A549 (cell line): ENCODE measurements at regions not wholly inside any gene's neighbourhood (a gene's known extent, or its start where the extent isn't known, plus 50 kb on each side); places are given as distances from the start of the nearest gene placed in this dataset.

Experiments used
- ATAC-seq, 2 experiments: fragments of 200-7000 bp in 1 of 2; fragments of >200 bp in 1 of 2; cut with Nextera tagmentation in 1 of 2; cut with Tn5 transposase in 1 of 2; 3 replicates each; pipeline versions ENCODE4 v1.8.0 to v1.9.1; 2018 to 2020; ENCODE audit warnings: mild to moderate bottlenecking in 1 of 2, moderate library complexity in 1 of 2
- CTCF ChIA-PET: fragments of 300-600 bp; sonication (Branson Sonifier 250); formaldehyde crosslinking; extraction: SDS; loops from one replicate; lab custom pipeline; 2021; ENCODE audit warnings: antibody characterized with exemption, inconsistent platforms; lab: Yijun Ruan, JAX
- POLR2A ChIA-PET: fragments of 350-600 bp; formaldehyde crosslinking; extraction: SDS; loops from one replicate; lab custom pipeline; 2021; ENCODE audit warnings: antibody characterized with exemption, inconsistent platforms; lab: Yijun Ruan, JAX
- DNase-seq, 2 experiments: peaks; one replicate each; pipeline versions ENCODE4 v3.0.0 to v3.0.0-alpha.2; 2011 to 2016; ENCODE audit warnings: low read depth in 1 of 2, low spot score in 1 of 2
- FAIRE-seq: peaks from 2 replicates; lab custom pipeline; 2011; peaks lifted over from hg19 to GRCh38; lab: Jason Lieb, UNC
- H3K27ac ChIP-seq, 2 experiments: fragments of >200 bp; sonication (Bioruptor Twin); formaldehyde crosslinking; 3 replicates each; pipeline ENCODE4 v1.5.1; 2016 to 2017
- H3K4me1 ChIP-seq: fragments of >200 bp; sonication (Bioruptor Twin); formaldehyde crosslinking; 3 replicates; pipeline ENCODE4 v1.6.1; 2016
- H3K4me2 ChIP-seq: fragments of >200 bp; sonication (Bioruptor Twin); formaldehyde crosslinking; 3 replicates; pipeline ENCODE4 v1.6.1; 2016
- H3K4me3 ChIP-seq: fragments of >200 bp; sonication (Bioruptor Twin); formaldehyde crosslinking; 3 replicates; pipeline ENCODE4 v1.5.1; 2016
- H3K9me3 ChIP-seq: fragments of >200 bp; sonication (Bioruptor Twin); formaldehyde crosslinking; 3 replicates; pipeline ENCODE4 v1.6.1; 2016
- CBX2 ChIP-seq: fragments of 200-600 bp; sonication (generic); IDR thresholded peaks from 2 replicates; pipeline ENCODE4 v1.6.1; 2016; ENCODE audit warnings: low read depth, mild to moderate bottlenecking, borderline replicate concordance
- CBX8 ChIP-seq: fragments of 200-600 bp; sonication (generic); IDR thresholded peaks from 2 replicates; pipeline ENCODE4 v1.6.1; 2016
- CHD4 ChIP-seq: fragments of 200-600 bp; sonication (generic); IDR thresholded peaks from 2 replicates; pipeline ENCODE4 v1.6.1; 2016; ENCODE audit warnings: antibody characterized with exemption, mild to moderate bottlenecking, borderline replicate concordance
- EHMT2 ChIP-seq: fragments of 200-600 bp; sonication (generic); IDR thresholded peaks from 2 replicates; pipeline ENCODE4 v1.6.1; 2016; ENCODE audit warnings: antibody characterized with exemption, low read depth, mild to moderate bottlenecking, moderate library complexity
- EP300 ChIP-seq, 2 experiments: fragments of >200 bp; sonication (Bioruptor Twin); formaldehyde crosslinking; IDR thresholded peaks; 2 replicates in 1 of 2; 3 replicates in 1 of 2; pipeline ENCODE4 v1.6.1; 2016 to 2017
- ESRRA ChIP-seq: fragments of 150-350 bp; IDR thresholded peaks from 2 replicates; pipeline ENCODE4 v1.6.1; 2014; ENCODE audit warnings: mild to moderate bottlenecking, low read length, borderline replicate concordance
- FOSB ChIP-seq: fragments of 250-450 bp; sonication (Bioruptor Pico); IDR thresholded peaks from 2 replicates; pipeline ENCODE4 v1.5.0; 2020; ENCODE audit warnings: mild to moderate bottlenecking, moderate library complexity
- FOSL2 ChIP-seq, 2 experiments: fragments of 450-650 bp in 1 of 2; fragments of >200 bp in 1 of 2; sonication (Bioruptor Twin) in 1 of 2; formaldehyde crosslinking; IDR thresholded peaks; 2 replicates each; pipeline versions ENCODE4 v1.5.0 to v1.6.1; 2016 to 2020; ENCODE audit warnings: mild to moderate bottlenecking in 1 of 2, moderate library complexity in 1 of 2
- FOXS1 ChIP-seq: fragments of 250-450 bp; sonication (Bioruptor Pico); IDR thresholded peaks from 2 replicates; pipeline ENCODE4 v1.5.0; 2020; ENCODE audit warnings: mild to moderate bottlenecking, moderate library complexity
- GATA3 ChIP-seq: IDR thresholded peaks from 2 replicates; pipeline ENCODE4 v1.6.1; 2012; ENCODE audit warnings: borderline replicate concordance
- HEYL ChIP-seq: fragments of 250-450 bp; sonication (Bioruptor Pico); IDR thresholded peaks from 2 replicates; pipeline ENCODE4 v1.8.0; 2021; ENCODE audit warnings: mild to moderate bottlenecking, moderate library complexity
- HOXA7 ChIP-seq: fragments of 250-450 bp; sonication (Bioruptor Pico); IDR thresholded peaks from 2 replicates; pipeline ENCODE4 v1.5.0; 2020; ENCODE audit warnings: mild to moderate bottlenecking, moderate library complexity
- HOXB13 ChIP-seq: fragments of 250-450 bp; sonication (Bioruptor Pico); IDR thresholded peaks from 2 replicates; pipeline ENCODE4 v1.5.0; 2020; ENCODE audit warnings: low read depth, mild to moderate bottlenecking, moderate library complexity
- HOXB5 ChIP-seq: fragments of 250-450 bp; sonication (Bioruptor Pico); IDR thresholded peaks from 2 replicates; pipeline ENCODE4 v1.5.0; 2020; ENCODE audit warnings: mild to moderate bottlenecking, moderate library complexity
- JUN ChIP-seq, 2 experiments: fragments of >200 bp; sonication (Bioruptor Twin); formaldehyde crosslinking; IDR thresholded peaks; 2 replicates in 1 of 2; 3 replicates in 1 of 2; pipeline ENCODE4 v1.6.1; 2016 to 2017
- MAFK ChIP-seq: fragments of 450-650 bp; IDR thresholded peaks from 2 replicates; pipeline ENCODE4 v1.6.1; 2014; ENCODE audit not compliant: partially characterized antibody
- MYC ChIP-seq: IDR thresholded peaks from 2 replicates; pipeline ENCODE4 v1.6.1; 2012; ENCODE audit warnings: mild to moderate bottlenecking, inconsistent platforms, low read length, improper control_type of control experiment, borderline replicate concordance
- POLR2A ChIP-seq: IDR thresholded peaks from 2 replicates; pipeline ENCODE4 v1.6.1; 2012; ENCODE audit warnings: mild to moderate bottlenecking, low read length
- RAD21 ChIP-seq, 2 experiments: fragments of >200 bp in 1 of 2; sonication (Bioruptor Twin) in 1 of 2; formaldehyde crosslinking in 1 of 2; IDR thresholded peaks in 1 of 2; conservative IDR thresholded peaks in 1 of 2; 2 replicates in 1 of 2; 3 replicates in 1 of 2; pipeline ENCODE4 v1.6.1; 2012 to 2018; ENCODE audit warnings: inconsistent platforms in 1 of 2
- RARB ChIP-seq: fragments of 250-450 bp; sonication (Bioruptor Pico); IDR thresholded peaks from 2 replicates; pipeline ENCODE4 v1.8.0; 2021; ENCODE audit warnings: mild to moderate bottlenecking, moderate library complexity
- RNF2 ChIP-seq: fragments of 200-600 bp; sonication (generic); IDR thresholded peaks from 2 replicates; pipeline ENCODE4 v1.6.1; 2016; ENCODE audit warnings: low read depth, mild to moderate bottlenecking, antibody characterized with exemption, moderate library complexity, borderline replicate concordance
- SMC3 ChIP-seq: fragments of >200 bp; sonication (Bioruptor Twin); formaldehyde crosslinking; IDR thresholded peaks from 3 replicates; pipeline ENCODE4 v1.6.1; 2018; ENCODE audit warnings: inconsistent platforms
- SREBF2 ChIP-seq: fragments of 450-650 bp; IDR thresholded peaks from 2 replicates; pipeline ENCODE4 v1.6.1; 2014; ENCODE audit warnings: mild to moderate bottlenecking, moderate library complexity
- ZC3H11A ChIP-seq: fragments of 450-650 bp; IDR thresholded peaks from 2 replicates; pipeline ENCODE4 v1.6.1; 2014; ENCODE audit warnings: antibody characterized with exemption, mild to moderate bottlenecking
- ZFP36 ChIP-seq: fragments of 450-650 bp; IDR thresholded peaks from 2 replicates; pipeline ENCODE4 v1.6.1; 2014; ENCODE audit warnings: borderline replicate concordance; ENCODE audit not compliant: partially characterized antibody
- ZSCAN20 ChIP-seq: fragments of 250-450 bp; sonication (Bioruptor Pico); IDR thresholded peaks from 2 replicates; pipeline ENCODE4 v1.8.0; 2022; ENCODE audit warnings: mild to moderate bottlenecking, moderate library complexity
- WGBS: methylation state at CpG from one replicate; pipeline ENCODE4 v1.1.6; 2017; ENCODE audit errors: missing lambda C conversion rate; 5-methylcytosine and 5-hydroxymethylcytosine counted together
- TF ChIP-seq, protein P1 (sequence below): IDR thresholded peaks from 2 replicates; pipeline ENCODE4 v1.6.1; 2012
- TF ChIP-seq, protein P2 (sequence below): fragments of 450-650 bp; IDR thresholded peaks from 2 replicates; pipeline ENCODE4 v1.6.1; 2014; ENCODE audit warnings: antibody characterized with exemption
- TF ChIP-seq, protein P3 (sequence below): fragments of >200 bp; sonication (Bioruptor Twin); formaldehyde crosslinking; IDR thresholded peaks from 3 replicates; pipeline ENCODE4 v1.6.1; 2016
- TF ChIP-seq, protein P4 (sequence below): fragments of 250-450 bp; sonication (Bioruptor Pico); IDR thresholded peaks from 2 replicates; pipeline ENCODE4 v1.5.0; 2020; ENCODE audit warnings: low read depth, mild to moderate bottlenecking, moderate library complexity

DNA sequence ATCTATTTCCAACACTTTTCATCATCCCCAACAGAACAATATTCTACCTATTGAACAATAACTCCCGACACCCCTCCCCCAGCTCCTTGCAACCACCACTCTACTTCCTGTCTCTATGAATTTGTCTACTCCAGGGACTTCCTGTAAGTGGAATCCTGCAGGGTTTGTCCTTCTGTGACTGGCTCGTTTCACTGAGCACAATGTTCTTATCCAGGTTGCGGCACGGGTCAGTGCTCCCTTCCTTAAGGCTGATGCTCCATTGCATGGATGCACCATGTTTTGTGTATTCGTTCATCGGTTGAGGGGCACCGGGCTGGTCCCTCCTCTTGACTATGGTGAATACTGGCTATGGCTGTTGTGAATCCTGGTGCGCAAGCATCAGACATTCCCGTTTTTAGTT is 163.2 kb downstream of the TBXT start:
- peak overlapping the region; percentile 99 for H3K27ac ChIP-seq
- FAIRE-seq: no peak
- H3K4me1 ChIP-seq: peaks cover 37% of the 10 kb centered on the region
- ChIA-PET POLR2A (interaction anchor here (3.7 kb wide), 1 partner anchor 33 kb away, joined by 20 read pairs; no protein-coding TSS in a partner anchor), CTCF (interaction anchor here (0.6 to 5.8 kb wide), 3 partner anchors 13 to 106 kb away, joined by 3 to 52 read pairs (median 7); no protein-coding TSS in a partner anchor)
- WGBS: 87% methylated on average over 9 of the region's 9 CpGs
- peaks cover 13% of the 10 kb centered on the region; the same call in 2 of the 3 replicates for H3K9me3 ChIP-seq
- TF ChIP-seq HEYL (CRISPR knock-in tag): no peak
- TF ChIP-seq MAFK: no peak
- TF ChIP-seq, protein P1, sequence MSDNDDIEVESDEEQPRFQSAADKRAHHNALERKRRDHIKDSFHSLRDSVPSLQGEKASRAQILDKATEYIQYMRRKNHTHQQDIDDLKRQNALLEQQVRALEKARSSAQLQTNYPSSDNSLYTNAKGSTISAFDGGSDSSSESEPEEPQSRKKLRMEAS: no peak
- TF ChIP-seq, protein P2, sequence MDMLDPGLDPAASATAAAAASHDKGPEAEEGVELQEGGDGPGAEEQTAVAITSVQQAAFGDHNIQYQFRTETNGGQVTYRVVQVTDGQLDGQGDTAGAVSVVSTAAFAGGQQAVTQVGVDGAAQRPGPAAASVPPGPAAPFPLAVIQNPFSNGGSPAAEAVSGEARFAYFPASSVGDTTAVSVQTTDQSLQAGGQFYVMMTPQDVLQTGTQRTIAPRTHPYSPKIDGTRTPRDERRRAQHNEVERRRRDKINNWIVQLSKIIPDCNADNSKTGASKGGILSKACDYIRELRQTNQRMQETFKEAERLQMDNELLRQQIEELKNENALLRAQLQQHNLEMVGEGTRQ: no peak
- no peak for TF ChIP-seq CBX8
- no peak for TF ChIP-seq CBX2
- no peak overlapping the region for H3K4me3 ChIP-seq
- no peak for ATAC-seq
- no peak for DNase-seq
- H3K4me2 ChIP-seq: no peak overlapping the region

DNA sequence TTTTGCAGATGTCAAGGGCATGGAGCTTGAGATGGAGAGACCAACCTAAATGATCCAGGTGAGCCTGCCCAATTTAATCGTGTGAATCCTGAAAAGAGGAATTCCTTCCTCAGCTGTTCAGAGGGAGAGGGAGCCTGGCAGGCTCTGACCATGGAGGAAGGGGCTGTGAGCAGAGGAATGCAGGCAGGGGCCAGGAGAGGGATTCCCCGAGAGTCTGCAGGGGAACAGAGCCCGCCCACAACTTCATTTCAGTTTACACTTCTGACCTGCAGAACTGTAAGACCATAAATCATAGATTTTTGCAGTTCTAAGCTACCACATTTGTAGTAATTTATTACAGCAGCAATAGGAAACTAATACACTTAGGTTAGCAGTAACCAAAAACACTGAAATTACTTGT is 164.1 kb downstream of the TBXT start:
- no peak overlapping the region for H3K4me2 ChIP-seq
- ATAC-seq (no peak), FAIRE-seq (no peak), DNase-seq (no peak)
- no peak for TF ChIP-seq ZSCAN20 (CRISPR knock-in tag)
- peaks cover 13% of the 10 kb centered on the region; the same call in 2 of the 3 replicates for H3K9me3 ChIP-seq
- CTCF ChIA-PET: interaction anchor here (2.3 kb wide), 1 partner anchor 12 kb away, joined by 7 read pairs; no protein-coding TSS in a partner anchor
- 60% methylated on average over 3 of the region's 3 CpGs for WGBS
- no peak overlapping the region for H3K4me3 ChIP-seq
- POLR2A ChIA-PET: no interaction called here
- H3K27ac ChIP-seq: peak overlapping the region; percentile 99
- peaks cover 34% of the 10 kb centered on the region for H3K4me1 ChIP-seq

DNA sequence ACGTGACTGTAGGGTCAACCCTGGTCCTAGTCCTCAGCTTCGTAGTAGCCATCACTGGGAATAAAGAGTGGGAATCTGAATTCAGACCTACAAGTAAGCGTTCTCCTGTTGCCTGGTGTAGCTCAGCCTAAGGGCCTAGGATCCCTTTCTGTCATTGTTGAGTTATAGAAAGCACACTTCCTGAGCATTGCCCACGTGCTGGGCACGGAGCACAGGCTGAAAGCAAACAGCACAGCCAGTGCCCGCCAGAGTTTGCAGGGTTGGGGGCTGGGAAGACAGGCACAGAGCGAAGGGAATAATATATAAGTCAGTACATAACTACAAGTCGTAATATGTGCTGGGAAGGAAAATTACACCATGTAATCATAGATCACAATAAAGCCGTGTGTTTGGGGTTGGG is 166.3 kb downstream of the TBXT start:
- 90% methylated on average over 9 of the region's 9 CpGs for WGBS

DNA sequence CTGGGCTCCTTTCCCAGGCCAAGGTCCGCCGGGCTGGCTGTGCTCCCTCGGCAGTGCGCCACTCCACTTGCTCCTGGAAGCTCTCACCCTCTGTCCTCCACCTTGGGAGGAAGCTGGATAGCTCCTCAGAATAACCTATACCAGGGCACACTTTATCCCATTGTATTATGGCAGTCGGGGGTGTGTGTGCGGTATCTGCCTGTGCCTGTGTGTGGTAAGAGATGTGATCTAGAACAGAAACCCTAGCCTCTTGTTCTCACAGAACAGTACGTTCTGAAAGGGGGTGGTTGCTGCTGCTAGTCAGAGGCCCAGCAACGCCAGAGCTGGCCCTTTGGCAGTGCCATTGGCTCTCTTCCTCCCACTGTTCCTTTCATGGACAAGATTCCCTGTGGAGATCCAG is 168.4 kb downstream of the TBXT start:
- no peak for DNase-seq
- Histone ChIP-seq H3K9me3 (peaks cover 7% of the 10 kb centered on the region; the same call in 1 of the 3 replicates), H3K27ac (peak overlapping the region; percentile 40 to 71; a peak in 4 of 6 replicates), H3K4me3 (no peak overlapping the region), H3K4me1 (peaks cover 16% of the 10 kb centered on the region), H3K4me2 (no peak overlapping the region)
- POLR2A ChIA-PET: no interaction called here
- FAIRE-seq: no peak
- TF ChIP-seq, protein P2: no peak
- TF ChIP-seq RARB (CRISPR knock-in tag) (no peak), HOXA7 (no peak), ZFP36 (no peak), ESRRA (no peak), FOXS1 (CRISPR knock-in tag) (no peak), MYC (no peak), SREBF2 (no peak), EP300 (IDR thresholded peaks at IDR 0.05) (no peak), CBX2 (no peak), JUN (IDR thresholded peaks at IDR 0.05) (no peak), GATA3 (no peak), HOXB13 (CRISPR knock-in tag) (no peak)
- TF ChIP-seq, protein P3, sequence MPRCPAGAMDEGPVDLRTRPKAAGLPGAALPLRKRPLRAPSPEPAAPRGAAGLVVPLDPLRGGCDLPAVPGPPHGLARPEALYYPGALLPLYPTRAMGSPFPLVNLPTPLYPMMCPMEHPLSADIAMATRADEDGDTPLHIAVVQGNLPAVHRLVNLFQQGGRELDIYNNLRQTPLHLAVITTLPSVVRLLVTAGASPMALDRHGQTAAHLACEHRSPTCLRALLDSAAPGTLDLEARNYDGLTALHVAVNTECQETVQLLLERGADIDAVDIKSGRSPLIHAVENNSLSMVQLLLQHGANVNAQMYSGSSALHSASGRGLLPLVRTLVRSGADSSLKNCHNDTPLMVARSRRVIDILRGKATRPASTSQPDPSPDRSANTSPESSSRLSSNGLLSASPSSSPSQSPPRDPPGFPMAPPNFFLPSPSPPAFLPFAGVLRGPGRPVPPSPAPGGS: no peak
- TF ChIP-seq, protein P4, sequence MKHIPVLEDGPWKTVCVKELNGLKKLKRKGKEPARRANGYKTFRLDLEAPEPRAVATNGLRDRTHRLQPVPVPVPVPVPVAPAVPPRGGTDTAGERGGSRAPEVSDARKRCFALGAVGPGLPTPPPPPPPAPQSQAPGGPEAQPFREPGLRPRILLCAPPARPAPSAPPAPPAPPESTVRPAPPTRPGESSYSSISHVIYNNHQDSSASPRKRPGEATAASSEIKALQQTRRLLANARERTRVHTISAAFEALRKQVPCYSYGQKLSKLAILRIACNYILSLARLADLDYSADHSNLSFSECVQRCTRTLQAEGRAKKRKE (CRISPR knock-in tag): no peak
- WGBS: 88% methylated on average over 6 of the region's 8 CpGs
- ATAC-seq: no peak
- CTCF ChIA-PET: interaction anchor here (1.2 to 1.6 kb wide), 6 partner anchors 9 to 107 kb away, joined by 3 to 7 read pairs (median 4); no protein-coding TSS in a partner anchor

More for the DNA sequence above, 166.3 kb downstream of the TBXT start:
- DNase-seq: no peak
- FAIRE-seq: no peak
- Histone ChIP-seq H3K4me2 (no peak overlapping the region), H3K9me3 (peaks cover 13% of the 10 kb centered on the region; the same call in 2 of the 3 replicates), H3K4me3 (no peak overlapping the region), H3K27ac (peak overlapping the region; percentile 99; a peak in 4 of 6 replicates), H3K4me1 (peaks cover 21% of the 10 kb centered on the region)
- TF ChIP-seq HOXA7 (no peak), RAD21 (conservative IDR thresholded peaks at IDR 0.05 in 1 of 2, IDR thresholded peaks at IDR 0.05 in 1 of 2) (no peak), HOXB5 (CRISPR knock-in tag) (no peak), RNF2 (no peak), CHD4 (no peak), POLR2A (no peak), FOSB (CRISPR knock-in tag) (no peak), GATA3 (no peak), FOSL2 (IDR thresholded peaks at IDR 0.05) (no peak), FOSL2 (CRISPR knock-in tag; IDR thresholded peaks at IDR 0.05) (no peak), RARB (CRISPR knock-in tag) (no peak), EHMT2 (no peak), SMC3 (no peak), ZC3H11A (no peak)
- ChIA-PET CTCF (interaction anchor here (1.1 kb wide), 1 partner anchor 11 kb away, joined by 3 read pairs; no protein-coding TSS in a partner anchor), POLR2A (no interaction called here)
- no peak for ATAC-seq
